Activated naive CD8-positive, alpha-beta T cell treated with anti-CD3 and anti-CD28 coated beads, Interleukin-2, amount 10 ng/mL, durations not matched to agents 7 days and 5 days (primary cell): ENCODE measurements at regions not wholly inside any gene's neighbourhood (a gene's known extent, or its start where the extent isn't known, plus 50 kb on each side); places are given as distances from the start of the nearest gene placed in this dataset.

Experiments used
- ATAC-seq: fragments of 150-1000 bp; cut with Tn5 transposase; one replicate; pipeline ENCODE4 v1.10.0; 2021; ENCODE audit warnings: low read depth, moderate library complexity
- POLR2A ChIA-PET: fragments of 350-600 bp; sonication (Branson Sonifier 250); formaldehyde crosslinking; loops from one replicate; lab custom pipeline; 2021; ENCODE audit warnings: antibody characterized with exemption; lab: Charles Lee
- DNase-seq: peaks from one replicate; pipeline ENCODE4 v3.0.0; 2021
- H3K27ac Mint-ChIP-seq: one replicate; pipeline ENCODE4 v1.8.0; 2022; ENCODE audit warnings: mild to moderate bottlenecking, mixed read lengths
- H3K27me3 Mint-ChIP-seq: one replicate; pipeline ENCODE4 v1.8.0; 2022; ENCODE audit warnings: mild to moderate bottlenecking, moderate library complexity, mixed read lengths
- H3K36me3 Mint-ChIP-seq: one replicate; pipeline ENCODE4 v1.8.0; 2021; ENCODE audit warnings: mild to moderate bottlenecking, mixed read lengths
- H3K4me1 Mint-ChIP-seq: one replicate; pipeline ENCODE4 v1.8.0; 2021; ENCODE audit warnings: mixed read lengths
- H3K4me3 Mint-ChIP-seq: one replicate; pipeline ENCODE4 v1.8.0; 2022; ENCODE audit warnings: mild to moderate bottlenecking, moderate library complexity, mixed read lengths
- H3K9me3 Mint-ChIP-seq: one replicate; pipeline ENCODE4 v1.8.0; 2021; ENCODE audit warnings: mixed read lengths

DNA sequence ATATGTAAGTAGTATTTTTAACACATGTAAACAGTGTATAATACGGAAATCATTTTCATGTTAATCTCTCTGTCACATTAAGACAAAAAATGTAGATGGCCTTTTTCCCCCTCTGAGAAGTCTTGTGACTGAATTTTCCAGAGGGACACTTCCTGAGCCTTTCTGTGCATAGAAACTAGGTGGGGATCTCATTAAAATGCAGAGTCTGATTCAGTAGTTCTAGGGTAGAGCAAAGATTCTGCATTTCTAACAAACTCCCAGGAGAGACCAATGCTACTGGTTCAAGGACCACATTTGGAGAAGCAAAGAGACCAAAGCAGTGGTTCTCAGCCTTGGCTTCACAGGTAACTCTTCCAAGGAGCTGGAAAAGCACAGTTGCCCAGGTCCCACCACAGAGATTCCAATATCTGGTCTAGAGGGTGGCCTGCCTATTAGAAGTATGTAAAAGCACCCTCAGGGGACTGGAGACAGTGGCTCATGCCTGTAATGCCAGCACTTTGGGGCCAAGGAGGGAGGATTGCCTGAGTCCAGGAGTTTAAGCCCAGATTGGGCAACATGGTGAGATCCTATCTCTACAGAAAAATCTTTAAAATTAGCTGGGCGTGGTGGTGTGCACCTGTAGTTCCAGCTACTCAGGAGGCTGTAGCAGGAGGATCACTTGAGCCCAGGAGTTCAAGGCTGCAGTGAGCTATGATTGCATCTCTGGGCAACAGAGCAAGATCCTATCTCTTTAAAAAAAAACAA is 378.5 kb downstream of the KIF16B start:
- Mint-ChIP-seq H3K36me3 (no peaks in the 10 kb centered on the region), H3K4me1 (no peaks in the 10 kb centered on the region), H3K27me3 (no peaks in the 10 kb centered on the region), H3K4me3 (no peak overlapping the region), H3K9me3 (peaks cover 2% of the 10 kb centered on the region), H3K27ac (no peak overlapping the region)
- ATAC-seq (no peak), DNase-seq (no peak)
- POLR2A ChIA-PET = no interaction called here

DNA sequence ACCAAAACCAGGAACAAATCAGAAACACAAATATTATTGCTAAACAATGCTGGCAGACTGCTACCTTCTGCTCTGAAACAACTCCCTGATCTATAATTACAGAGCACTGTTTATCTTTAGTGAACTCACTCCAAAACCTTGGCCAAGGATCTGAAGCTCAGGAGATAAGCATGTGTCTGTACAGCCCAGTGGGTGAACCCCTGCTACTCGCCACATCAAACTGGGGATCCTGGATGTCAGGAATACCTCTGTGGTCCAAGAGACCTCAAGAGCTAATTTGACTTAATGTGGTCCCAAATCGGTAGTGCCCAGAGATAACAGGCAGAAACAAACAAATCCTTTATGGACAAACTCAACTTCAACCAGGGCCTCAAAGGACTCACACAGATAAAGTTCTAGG is 381.8 kb downstream of the KIF16B start:
- no peaks in the 10 kb centered on the region for H3K36me3 Mint-ChIP-seq
- no peaks in the 10 kb centered on the region for H3K4me1 Mint-ChIP-seq
- no peak overlapping the region for H3K27ac Mint-ChIP-seq

DNA sequence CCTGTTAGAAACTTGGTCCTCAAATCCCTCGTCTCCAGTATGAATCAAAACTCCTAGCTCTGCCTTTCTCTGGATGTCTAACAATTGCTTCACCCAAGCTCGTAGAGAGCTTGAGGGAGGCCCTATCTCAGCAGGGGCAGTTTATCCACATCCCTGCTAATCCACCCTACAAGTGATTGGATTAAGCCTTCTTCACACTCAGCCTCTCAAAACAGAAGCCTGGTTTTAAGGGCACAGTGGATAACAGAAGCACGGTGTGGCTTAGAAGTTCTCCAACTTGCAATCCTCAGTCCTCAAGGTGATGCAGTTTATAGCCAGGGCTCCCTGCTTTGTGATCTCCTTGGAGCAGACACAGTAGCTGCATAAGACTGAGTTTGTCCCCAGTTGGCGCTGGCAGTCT is 383.9 kb downstream of the KIF16B start:
- Mint-ChIP-seq H3K27ac (no peak overlapping the region), H3K4me3 (no peak overlapping the region), H3K27me3 (no peaks in the 10 kb centered on the region), H3K9me3 (no peaks in the 10 kb centered on the region), H3K4me1 (no peaks in the 10 kb centered on the region), H3K36me3 (no peaks in the 10 kb centered on the region)
- POLR2A ChIA-PET = no interaction called here
- no peak for DNase-seq
- ATAC-seq = no peak

More for the DNA sequence above, 381.8 kb downstream of the KIF16B start:
- POLR2A ChIA-PET = no interaction called here
- ATAC-seq = no peak
- Mint-ChIP-seq H3K27me3 (no peaks in the 10 kb centered on the region), H3K4me3 (no peak overlapping the region), H3K9me3 (no peaks in the 10 kb centered on the region)
- DNase-seq = no peak

DNA sequence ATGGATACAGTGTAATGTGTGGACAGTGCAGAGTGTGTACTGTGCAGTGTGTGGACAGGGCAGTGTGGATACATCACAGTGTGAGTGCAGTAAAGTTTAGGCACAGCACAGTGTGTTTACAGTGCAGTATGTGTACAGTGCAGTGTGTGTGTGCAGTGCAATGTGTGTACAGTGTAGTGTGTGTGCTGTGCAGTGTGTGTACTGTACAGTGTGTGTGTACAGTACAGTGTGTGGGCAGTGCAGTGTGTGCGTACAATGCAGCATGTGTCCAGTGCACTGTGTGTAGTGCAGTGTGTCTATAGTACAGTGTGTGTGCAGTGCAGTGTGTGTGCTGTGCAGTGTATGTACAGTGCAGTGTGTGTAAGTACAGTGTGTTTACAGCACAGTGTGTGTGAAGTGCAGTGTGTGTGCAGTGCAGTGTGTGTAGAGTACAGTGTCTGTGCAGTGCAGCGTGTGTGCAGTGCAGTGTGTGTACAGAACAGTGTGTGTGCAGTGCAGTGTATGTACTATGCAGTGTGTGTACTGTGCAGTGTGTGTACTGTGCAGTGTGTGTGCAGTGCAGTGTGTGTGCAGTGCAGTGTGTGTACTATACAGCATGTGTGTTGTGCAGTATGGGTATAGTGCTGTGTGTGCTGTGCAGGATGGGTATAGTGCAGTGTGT is 385.2 kb downstream of the KIF16B start:
- Mint-ChIP-seq H3K9me3 (no peaks in the 10 kb centered on the region), H3K4me1 (no peaks in the 10 kb centered on the region), H3K4me3 (no peak overlapping the region), H3K27ac (no peak overlapping the region), H3K27me3 (no peaks in the 10 kb centered on the region), H3K36me3 (no peaks in the 10 kb centered on the region)
- ATAC-seq (no peak), DNase-seq (no peak)
- POLR2A ChIA-PET = no interaction called here

DNA sequence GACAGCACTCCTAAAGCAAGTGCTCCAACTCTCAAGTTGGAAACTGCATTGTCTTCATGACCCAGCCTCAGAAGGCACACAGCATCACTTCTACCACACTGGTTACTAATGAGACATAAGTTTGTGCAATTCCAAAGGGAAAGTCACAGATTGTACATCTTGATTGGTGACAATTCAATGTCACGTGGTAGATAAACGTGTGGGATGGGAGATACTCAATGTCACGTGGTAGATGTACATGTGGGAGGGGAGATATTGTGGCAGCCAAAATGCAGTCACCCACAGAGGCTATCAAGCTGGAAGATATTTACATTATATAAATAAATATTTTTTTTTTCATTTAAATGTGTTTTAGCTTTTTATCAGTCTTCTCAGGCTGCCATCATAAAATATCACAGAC is 393.3 kb downstream of the KIF16B start:
- no peaks in the 10 kb centered on the region for H3K36me3 Mint-ChIP-seq
- peaks cover 4% of the 10 kb centered on the region for H3K4me1 Mint-ChIP-seq
- H3K27ac Mint-ChIP-seq = no peak overlapping the region
- H3K4me3 Mint-ChIP-seq = no peak overlapping the region
- peaks cover 6% of the 10 kb centered on the region for H3K9me3 Mint-ChIP-seq
- POLR2A ChIA-PET = no interaction called here
- H3K27me3 Mint-ChIP-seq = no peaks in the 10 kb centered on the region
- no peak for DNase-seq
- ATAC-seq = no peak

DNA sequence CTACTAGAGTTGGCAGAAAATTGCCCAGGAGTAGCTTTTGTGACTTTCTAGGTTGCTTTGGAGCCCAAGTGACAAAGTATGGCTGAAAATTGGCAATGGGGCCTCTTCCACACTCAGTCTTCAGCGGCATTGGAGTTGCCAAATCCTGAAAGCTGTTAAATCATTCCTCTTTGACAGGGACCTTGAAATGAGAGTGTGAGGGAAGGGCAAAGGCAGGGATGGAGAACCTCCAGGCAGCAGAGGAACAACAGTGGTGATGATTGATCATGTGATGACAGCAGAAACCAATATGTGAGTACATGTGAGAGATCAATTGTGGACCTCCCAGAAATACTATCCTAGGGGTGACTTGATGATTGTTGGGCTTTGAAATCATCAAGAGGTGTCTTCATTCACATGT is 393.9 kb downstream of the KIF16B start:
- DNase-seq (no peak), ATAC-seq (no peak)
- Mint-ChIP-seq H3K4me3 (no peak overlapping the region), H3K9me3 (peaks cover 6% of the 10 kb centered on the region), H3K27ac (no peak overlapping the region), H3K4me1 (peaks cover 4% of the 10 kb centered on the region), H3K36me3 (no peaks in the 10 kb centered on the region), H3K27me3 (no peaks in the 10 kb centered on the region)
- POLR2A ChIA-PET = no interaction called here

DNA sequence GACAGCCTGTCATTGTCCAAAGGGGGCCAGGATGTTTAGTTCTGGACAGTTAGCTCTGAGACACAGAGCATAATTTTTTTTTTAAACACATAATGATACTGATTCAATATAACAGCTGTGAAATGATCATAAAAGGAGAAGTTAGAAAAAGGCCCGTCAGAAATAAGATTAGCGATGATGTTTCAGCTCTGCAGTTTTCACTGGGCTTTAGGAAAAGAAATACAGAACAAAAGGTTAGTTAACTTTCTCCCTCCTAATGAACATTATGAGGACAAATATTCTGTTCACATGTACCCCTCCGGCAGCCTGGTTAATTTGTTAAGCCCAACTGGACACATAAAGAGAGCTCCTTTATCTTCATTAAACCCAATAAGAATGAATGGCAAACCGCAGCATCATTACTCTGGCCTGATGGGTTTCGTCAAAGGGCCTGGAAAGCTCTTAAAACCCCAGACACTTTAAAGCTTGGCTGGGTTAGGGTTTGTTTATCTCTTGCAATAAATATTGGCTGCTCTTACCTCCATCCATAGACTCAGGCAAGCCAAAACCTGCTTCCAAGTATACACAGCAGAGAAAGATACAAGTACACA is 394.6 kb downstream of the KIF16B start:
- no peaks in the 10 kb centered on the region for H3K27me3 Mint-ChIP-seq
- no peak for ATAC-seq
- H3K36me3 Mint-ChIP-seq = no peaks in the 10 kb centered on the region
- H3K9me3 Mint-ChIP-seq = peaks cover 6% of the 10 kb centered on the region
- H3K4me1 Mint-ChIP-seq = peaks cover 4% of the 10 kb centered on the region
- no peak overlapping the region for H3K27ac Mint-ChIP-seq
- no peak overlapping the region for H3K4me3 Mint-ChIP-seq
- POLR2A ChIA-PET = no interaction called here
- no peak for DNase-seq

DNA sequence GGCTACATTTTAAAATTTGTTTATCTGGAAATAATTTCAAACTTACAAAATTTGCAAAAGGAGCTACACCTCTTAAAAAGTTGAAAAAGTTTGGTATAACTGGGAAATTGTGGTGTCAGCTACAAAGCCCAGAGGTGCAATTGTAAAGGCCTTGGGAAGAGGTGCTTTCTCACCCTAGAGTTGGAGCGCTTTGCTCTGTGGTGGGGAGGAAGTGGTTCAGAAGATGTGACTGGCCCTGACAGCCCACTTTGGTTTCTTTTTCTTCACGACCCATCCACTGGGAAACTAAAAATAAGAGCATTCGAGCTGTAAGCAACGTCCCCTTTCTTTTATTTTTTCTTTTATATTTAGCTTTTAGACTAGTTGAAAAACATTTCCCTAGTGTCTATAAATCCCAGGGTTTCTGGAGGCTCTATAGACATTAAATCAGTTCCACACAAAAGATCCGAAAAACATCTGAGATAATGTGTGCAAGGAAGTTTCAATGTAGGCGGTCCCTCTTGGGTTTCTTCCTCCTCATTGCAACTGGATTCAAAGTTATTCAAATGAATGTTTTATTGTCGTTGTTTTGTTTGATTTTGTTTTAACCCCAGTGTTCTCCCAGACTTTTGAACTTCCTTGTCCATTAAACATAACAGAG is 397.8 kb downstream of the KIF16B start:
- Mint-ChIP-seq H3K27ac (no peak overlapping the region), H3K4me3 (no peak overlapping the region), H3K27me3 (no peaks in the 10 kb centered on the region), H3K9me3 (peaks cover 5% of the 10 kb centered on the region), H3K36me3 (no peaks in the 10 kb centered on the region), H3K4me1 (peaks cover 4% of the 10 kb centered on the region)
- ATAC-seq (peak; percentile 54), DNase-seq (no peak)
- POLR2A ChIA-PET = no interaction called here

DNA sequence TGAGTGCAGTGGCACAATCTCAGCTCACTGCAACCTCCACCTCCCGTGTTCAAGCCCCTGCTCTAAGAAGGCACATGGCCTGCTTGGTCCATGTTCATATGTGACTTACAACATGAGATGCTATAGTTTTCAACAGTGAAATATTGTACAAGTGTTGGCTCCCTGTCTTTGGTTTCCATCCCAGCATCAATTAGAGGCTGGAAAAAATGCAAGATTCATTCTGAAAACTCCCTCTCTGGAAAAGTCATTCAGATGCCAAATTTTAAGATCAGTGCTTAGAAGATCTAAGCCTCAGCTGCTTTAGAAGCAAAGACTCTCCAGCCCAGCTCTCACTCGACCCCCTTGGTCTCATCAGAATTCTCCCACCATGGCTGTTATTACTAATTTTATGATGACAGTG is 398.9 kb downstream of the KIF16B start:
- Mint-ChIP-seq H3K27ac (no peak overlapping the region), H3K36me3 (no peaks in the 10 kb centered on the region), H3K9me3 (peaks cover 2% of the 10 kb centered on the region), H3K4me3 (no peak overlapping the region), H3K4me1 (peaks cover 4% of the 10 kb centered on the region), H3K27me3 (no peaks in the 10 kb centered on the region)
- ATAC-seq = no peak
- POLR2A ChIA-PET = no interaction called here
- DNase-seq = no peak

DNA sequence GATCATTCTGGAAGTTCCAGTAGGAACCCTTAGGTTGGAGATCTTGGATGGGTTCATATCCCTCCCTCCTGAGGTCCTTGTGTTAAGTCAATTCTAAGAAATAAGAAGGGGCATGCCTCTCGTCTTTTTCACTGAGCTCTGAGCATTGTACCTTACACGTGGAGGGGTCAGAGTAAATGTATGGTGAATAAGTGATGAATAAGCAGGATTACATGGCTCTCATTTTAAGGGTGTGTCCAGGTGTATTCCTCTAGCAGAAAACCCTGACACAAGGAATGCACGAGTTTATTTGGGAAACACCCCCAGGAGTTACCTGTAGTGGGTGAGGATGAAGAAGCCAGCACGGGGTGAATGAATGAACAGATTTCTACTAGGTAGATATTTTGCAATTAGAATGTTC is 400.2 kb downstream of the KIF16B start:
- H3K9me3 Mint-ChIP-seq = peaks cover 5% of the 10 kb centered on the region
- no peak for ATAC-seq
- no peaks in the 10 kb centered on the region for H3K27me3 Mint-ChIP-seq
- H3K4me1 Mint-ChIP-seq = peaks cover 4% of the 10 kb centered on the region
- no peak overlapping the region for H3K4me3 Mint-ChIP-seq
- no peaks in the 10 kb centered on the region for H3K36me3 Mint-ChIP-seq
- DNase-seq = no peak
- H3K27ac Mint-ChIP-seq = no peak overlapping the region
- POLR2A ChIA-PET = no interaction called here

DNA sequence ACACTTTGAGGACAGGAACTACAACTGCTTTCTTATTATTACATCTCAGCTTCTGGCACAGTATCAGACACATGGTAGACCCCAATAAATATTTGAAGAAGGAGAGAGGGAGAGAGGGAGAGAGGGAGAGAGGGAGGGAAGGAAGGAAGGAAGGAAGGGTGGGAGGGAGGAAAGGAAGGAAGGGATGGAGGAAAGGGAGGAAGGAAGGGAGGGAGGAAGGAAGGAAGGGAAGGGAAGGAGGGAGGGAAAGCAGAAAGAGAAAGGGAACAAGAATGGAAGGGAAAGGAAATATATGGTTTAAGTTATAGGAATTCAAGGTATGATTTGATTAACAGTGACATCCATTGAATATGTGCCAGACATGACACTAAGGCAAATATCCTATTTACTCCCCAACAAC is 402.1 kb downstream of the KIF16B start:
- no peaks in the 10 kb centered on the region for H3K27me3 Mint-ChIP-seq
- no peak overlapping the region for H3K4me3 Mint-ChIP-seq
- H3K4me1 Mint-ChIP-seq = peaks cover 4% of the 10 kb centered on the region
- peaks cover 5% of the 10 kb centered on the region for H3K9me3 Mint-ChIP-seq
- no peak overlapping the region for H3K27ac Mint-ChIP-seq
- H3K36me3 Mint-ChIP-seq = no peaks in the 10 kb centered on the region
- DNase-seq (no peak), ATAC-seq (no peak)
- POLR2A ChIA-PET = no interaction called here

DNA sequence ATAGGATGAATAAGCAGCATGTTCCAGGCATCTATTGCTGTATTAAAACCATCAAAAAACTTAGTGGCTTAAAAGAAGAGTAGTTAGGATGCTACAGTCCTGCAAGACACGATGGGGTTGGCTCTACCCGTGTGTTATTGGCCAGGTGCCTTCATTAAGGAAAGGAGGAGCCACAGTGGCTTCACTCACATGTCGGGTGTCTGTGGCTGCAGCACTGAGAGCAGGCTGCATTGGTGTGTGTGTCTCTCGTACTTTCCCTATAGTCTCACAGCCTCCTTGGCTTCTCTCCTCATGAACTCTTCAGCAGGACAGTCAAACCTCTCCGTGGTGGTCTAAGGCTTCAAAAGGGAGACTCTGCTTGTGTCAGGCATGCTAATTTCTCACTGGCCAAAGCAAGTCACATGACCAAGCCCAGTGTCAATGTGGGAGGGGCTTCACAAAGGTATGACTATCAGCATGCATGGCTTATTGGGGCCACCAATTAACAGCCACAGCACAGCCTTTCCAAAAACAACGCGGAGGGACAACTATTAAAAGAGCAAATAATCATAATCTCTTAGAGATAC is 402.8 kb downstream of the KIF16B start:
- H3K9me3 Mint-ChIP-seq = peaks cover 5% of the 10 kb centered on the region
- no peak overlapping the region for H3K27ac Mint-ChIP-seq
- H3K4me3 Mint-ChIP-seq = no peak overlapping the region
- H3K4me1 Mint-ChIP-seq = no peaks in the 10 kb centered on the region
- ATAC-seq (no peak), DNase-seq (no peak)
- H3K27me3 Mint-ChIP-seq = no peaks in the 10 kb centered on the region
- POLR2A ChIA-PET = no interaction called here
- H3K36me3 Mint-ChIP-seq = no peaks in the 10 kb centered on the region

DNA sequence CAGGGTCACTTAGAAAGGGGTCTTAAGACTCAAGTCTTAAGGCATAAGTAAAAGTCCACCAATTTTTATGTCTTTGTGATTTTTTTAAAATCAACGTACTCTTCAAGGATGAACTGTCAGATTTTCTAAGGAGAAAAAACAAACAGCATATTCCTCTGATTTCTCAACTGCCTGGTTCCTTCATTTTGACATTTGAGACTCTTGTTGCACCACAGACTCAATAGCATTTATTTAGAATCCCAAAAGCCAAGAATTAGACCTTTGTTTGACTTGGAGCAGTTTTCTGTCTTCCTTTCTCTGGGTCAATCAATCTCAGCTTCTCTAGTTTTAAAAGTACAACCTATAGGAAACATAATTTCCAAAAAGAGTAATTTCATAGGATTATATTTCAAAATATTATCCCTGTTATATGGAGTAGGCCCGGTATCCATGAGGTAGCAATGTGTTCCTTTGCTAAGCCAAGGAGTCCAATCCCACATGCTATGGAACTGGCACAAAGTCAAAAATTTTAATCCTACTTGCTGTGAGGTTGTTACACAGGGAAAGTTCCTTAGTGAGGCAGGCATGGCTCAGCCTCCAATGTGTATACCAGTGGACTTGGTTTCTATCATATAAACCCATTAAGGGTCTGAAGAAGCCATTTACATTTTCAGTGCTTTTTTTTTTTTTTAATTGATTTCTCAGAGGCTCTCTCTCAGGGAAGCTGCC is 405.7 kb downstream of the KIF16B start:
- Mint-ChIP-seq H3K4me3 (no peak overlapping the region), H3K4me1 (no peaks in the 10 kb centered on the region), H3K27ac (no peak overlapping the region), H3K36me3 (no peaks in the 10 kb centered on the region), H3K27me3 (no peaks in the 10 kb centered on the region), H3K9me3 (peaks cover 8% of the 10 kb centered on the region)
- ATAC-seq (no peak), DNase-seq (no peak)
- POLR2A ChIA-PET = no interaction called here
